ENCODE measurements at regions not wholly inside any gene's neighbourhood (a gene's known extent, or its start where the extent isn't known, plus 50 kb on each side); places are given as distances from the start of the nearest gene placed in this dataset.

GRCh38 chr2:20521682-20522189, 74.9 kb downstream of the RHOB start:
- in situ Hi-C loops (cut with MboI; ENCODE audit: low pct_unique_long_range_greater_than_20kb, low sequenced_read_pairs) = no loop called here
- no peak for DNase-seq

DNA sequence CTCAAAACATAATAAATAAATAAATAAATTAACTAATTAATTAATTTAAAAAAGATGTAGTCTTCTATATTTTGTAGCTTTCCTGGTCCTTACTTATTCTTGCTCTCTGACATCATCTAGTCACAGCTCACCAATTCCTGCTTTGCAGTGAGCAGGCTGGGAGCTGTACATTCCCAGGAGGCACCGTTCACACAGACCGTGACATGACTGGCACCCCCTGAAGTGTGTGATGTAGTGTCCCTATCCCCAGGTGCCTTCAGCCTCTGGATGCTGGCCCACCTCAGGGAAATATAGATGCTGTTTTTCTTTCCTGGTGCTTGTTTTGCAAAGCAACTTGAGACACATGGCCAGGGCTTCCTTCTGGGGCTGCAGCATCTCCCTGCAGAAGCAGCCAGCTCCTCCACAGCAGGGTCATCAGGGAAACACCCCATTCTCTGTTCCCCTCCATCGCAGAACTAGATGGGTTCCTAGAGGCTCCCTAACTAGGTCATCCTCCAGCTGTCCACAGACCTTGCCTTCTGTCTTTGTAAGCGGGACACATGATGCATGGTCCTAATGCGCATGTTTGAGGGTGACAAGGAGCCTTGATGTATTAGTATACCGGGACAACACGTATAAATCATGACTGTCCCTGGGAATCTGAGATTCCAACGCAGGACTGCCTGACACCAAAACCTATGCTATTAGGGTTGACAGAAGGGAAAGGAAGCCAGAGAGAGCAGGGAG, 76.4 kb downstream of the RHOB start:
- in situ Hi-C loops (cut with MboI; ENCODE audit: low pct_unique_long_range_greater_than_20kb, low sequenced_read_pairs) = no loop called here
- DNase-seq = no peak

DNA sequence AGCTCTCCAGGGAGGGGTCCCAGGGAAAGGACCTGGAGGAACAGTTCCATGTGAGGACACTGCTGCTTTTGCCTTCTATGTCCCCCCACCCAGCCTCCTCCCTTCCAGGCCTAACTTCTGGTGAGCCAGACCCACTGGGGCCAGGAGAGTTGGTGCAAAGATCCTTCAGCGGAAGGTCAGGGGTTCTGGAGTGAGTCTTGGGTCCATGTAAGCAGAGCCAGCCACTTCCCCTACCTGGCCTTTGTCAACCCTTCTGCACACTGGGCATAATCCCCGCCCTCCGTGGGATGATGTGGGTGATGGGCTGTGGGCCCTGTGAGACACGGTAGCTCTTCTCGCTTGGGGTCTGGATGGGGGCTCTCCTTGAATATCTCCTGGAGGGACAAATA, 76.9 kb downstream of the RHOB start:
- in situ Hi-C loops (cut with MboI; ENCODE audit: low pct_unique_long_range_greater_than_20kb, low sequenced_read_pairs) = no loop called here

DNA sequence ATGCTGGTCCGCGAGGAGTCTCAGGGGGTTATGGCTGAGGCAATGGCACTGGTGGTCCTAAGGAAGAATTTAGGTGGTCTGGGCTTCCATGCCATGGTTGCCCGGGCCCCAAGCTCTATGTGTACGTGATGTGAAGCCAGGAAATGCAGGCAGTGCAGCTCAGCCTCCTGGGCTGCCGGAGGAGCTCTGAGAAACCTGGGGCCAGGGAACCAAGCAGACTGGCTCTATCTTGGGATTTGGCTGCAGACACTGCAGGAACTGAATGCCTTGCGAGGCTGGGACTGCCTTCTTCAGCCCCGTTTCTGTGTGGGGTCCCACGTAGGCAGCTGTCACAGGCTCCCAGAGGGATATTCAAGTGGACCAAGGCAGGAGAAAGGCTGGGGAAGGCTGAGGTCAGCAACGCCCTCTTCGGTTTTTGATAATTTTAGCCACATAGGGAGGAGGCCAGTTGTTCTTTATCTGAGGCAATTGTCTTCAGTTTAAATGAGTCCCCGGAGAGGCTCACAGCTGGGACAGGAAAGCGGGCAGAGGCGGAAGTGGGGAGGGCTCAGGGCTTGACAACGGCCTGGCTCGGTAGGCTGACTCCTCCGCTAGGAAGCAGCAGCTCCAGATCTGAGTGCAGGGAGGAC, 77.7 kb downstream of the RHOB start:
- in situ Hi-C loops (cut with MboI; ENCODE audit: low pct_unique_long_range_greater_than_20kb, low sequenced_read_pairs) = no loop called here
- peak; percentile 56 for DNase-seq

More for the DNA sequence above, 76.9 kb downstream of the RHOB start:
- no peak for DNase-seq

GRCh38 chr2:20525041-20526035, 78.5 kb downstream of the RHOB start:
- no peak for DNase-seq

GRCh38 chr2:20526160-20526559, 79.3 kb downstream of the RHOB start:
- no peak for DNase-seq
- in situ Hi-C loops (cut with MboI; ENCODE audit: low pct_unique_long_range_greater_than_20kb, low sequenced_read_pairs) = no loop called here

More at GRCh38 chr2:20525041-20526035, 78.5 kb downstream of the RHOB start:
- in situ Hi-C loops (cut with MboI; ENCODE audit: low pct_unique_long_range_greater_than_20kb, low sequenced_read_pairs) = no loop called here

DNA sequence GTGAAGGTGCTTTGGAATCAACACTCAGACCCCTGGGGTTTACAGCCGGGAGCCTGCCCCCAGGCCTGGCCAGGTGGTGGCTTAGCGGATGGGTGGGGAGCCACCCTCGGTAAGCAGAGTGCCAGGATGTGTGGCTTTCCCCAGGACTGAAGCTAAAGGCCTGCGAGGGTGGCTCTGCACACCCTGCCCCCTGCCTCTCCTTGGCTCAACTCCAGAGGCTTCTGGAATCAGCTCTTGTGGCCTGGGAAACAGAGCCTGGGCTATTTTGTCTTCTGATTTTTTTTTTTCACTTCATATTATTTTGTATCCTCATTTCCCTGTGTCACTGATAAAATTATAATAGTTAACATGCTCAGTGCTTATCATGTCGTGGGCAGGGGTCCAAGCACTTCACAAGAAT, 79.8 kb downstream of the RHOB start:
- in situ Hi-C loops (cut with MboI; ENCODE audit: low pct_unique_long_range_greater_than_20kb, low sequenced_read_pairs) = no loop called here
- no peak for DNase-seq

DNA sequence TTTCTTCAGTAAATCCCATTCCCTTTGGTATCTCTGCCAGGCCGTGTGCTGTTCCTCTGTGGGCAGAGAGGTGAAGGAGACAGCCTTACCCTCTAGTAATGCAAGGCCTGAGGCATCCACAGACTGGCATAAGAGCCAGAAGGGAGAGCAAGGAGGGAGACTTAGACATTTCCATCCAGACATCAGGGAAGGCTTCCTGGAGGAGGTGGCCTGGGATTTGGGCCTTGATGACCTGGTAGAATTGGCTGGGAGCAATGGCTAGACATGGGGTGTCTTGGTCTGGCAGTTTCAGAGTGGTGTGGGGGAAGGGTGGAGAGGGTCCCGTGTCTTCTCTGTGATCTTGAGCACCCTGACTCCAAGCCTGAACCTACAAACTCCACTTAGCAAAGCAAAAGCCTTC, 81.8 kb downstream of the RHOB start:
- in situ Hi-C loops (cut with MboI; ENCODE audit: low pct_unique_long_range_greater_than_20kb, low sequenced_read_pairs) = no loop called here
- DNase-seq = no peak

GRCh38 chr2:20530520-20530919, 83.6 kb downstream of the RHOB start:
- in situ Hi-C loops (cut with MboI; ENCODE audit: low pct_unique_long_range_greater_than_20kb, low sequenced_read_pairs) = no loop called here
- no peak for DNase-seq

DNA sequence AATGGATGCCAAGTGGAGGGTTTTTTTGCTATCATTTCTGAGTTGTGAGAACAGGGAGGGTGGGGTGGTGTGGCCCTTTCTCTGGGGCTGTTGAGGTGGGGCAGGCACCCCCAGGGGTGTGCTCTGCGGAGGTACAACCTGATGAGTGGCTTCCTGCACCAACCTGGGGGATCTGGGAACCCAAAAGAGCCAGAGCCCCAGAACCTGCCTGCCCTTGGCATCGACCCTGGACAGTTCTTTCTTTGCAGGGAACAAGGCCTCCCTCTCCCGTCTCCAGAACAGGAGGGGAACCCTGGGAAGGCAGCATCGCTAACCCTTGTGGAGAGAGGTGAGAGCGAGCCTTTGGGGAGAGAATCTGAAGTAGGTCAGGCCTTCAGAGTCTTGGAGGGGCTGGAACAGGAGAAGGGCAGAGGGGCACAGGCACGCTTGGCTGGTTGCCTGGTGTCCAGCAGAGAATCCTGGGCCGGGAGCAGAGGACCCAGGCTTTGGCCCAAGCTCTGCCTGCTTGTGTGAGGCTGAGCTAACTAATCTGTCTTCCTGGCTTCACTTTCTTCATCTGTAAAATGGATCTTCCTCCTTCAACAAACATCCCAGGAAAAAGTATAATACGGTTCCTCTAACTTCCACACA, 84.9 kb downstream of the RHOB start:
- in situ Hi-C loops (cut with MboI; ENCODE audit: low pct_unique_long_range_greater_than_20kb, low sequenced_read_pairs) = no loop called here
- no peak for DNase-seq

DNA sequence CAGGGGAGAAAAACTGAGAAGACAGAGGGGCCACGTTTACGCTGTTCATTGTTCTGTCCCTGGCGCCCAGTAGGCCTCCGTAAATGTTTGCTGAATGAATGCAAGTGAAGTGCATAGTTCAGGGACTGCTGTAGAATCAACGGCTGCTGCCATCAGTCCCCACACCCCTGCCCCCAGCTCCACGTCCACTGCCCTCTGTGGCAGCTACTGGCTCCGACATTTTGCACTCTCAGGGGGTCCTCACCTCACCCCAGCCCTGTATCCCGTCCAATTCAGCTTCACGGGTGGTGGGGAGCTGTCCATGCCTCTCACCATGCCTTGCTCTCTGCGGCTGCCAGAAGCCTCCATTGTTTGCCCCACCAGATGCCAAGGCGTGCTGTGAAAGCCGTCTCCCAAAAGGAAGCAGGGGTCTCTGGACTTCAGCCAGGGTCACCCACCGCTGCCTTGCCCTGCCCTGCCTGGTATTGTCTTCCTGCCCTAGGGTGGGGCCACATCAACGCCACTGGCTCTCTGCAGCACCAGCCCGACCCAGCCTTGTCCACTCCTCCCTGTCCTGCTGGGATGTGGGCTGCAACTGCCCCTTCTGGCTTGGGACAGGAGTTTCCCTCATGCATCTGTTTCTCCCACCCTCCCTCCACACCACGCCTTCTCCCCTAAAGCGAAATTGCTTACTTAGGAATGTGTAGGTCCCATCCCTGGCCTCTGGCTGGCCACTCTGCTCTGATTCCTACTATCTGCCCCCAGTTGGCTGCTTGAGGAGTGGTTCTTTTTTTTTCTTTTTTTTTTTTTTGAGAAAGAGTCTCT, 86.0 kb downstream of the RHOB start:
- DNase-seq = no peak
- in situ Hi-C loops (cut with MboI; ENCODE audit: low pct_unique_long_range_greater_than_20kb, low sequenced_read_pairs) = no loop called here

- in situ Hi-C loops (cut with MboI; ENCODE audit: low pct_unique_long_range_greater_than_20kb, low sequenced_read_pairs) = no loop called here
- DNase-seq = no peak
Measured at GRCh38 chr2:20533993-20534622, 87.2 kb downstream of the RHOB start.

- DNase-seq = no peak
- in situ Hi-C loops (cut with MboI; ENCODE audit: low pct_unique_long_range_greater_than_20kb, low sequenced_read_pairs) = no loop called here
Measured at GRCh38 chr2:20534913-20535801, 88.3 kb downstream of the RHOB start.

- no peak for DNase-seq
- in situ Hi-C loops (cut with MboI; ENCODE audit: low pct_unique_long_range_greater_than_20kb, low sequenced_read_pairs) = no loop called here
Measured at GRCh38 chr2:20536619-20537422, 89.9 kb downstream of the RHOB start.

GRCh38 chr2:20537423-20538307, 90.8 kb downstream of the RHOB start:
- no peak for DNase-seq
- in situ Hi-C loops (cut with MboI; ENCODE audit: low pct_unique_long_range_greater_than_20kb, low sequenced_read_pairs) = no loop called here
